IMR-90 (cell line): ENCODE measurements at regions not wholly inside any gene's neighbourhood (a gene's known extent, or its start where the extent isn't known, plus 50 kb on each side); places are given as distances from the start of the nearest gene placed in this dataset.
"Not testable (repeated sequence)": the region's sequence is repeated elsewhere in the genome, so short reads cannot be mapped to it uniquely, and the experiment has no call there.

Source experiments
- ATAC-seq: fragments of 200-7000 bp; cut with Tn5 transposase; 2 replicates; pipeline ENCODE4 v1.9.1; 2020; ENCODE audit warnings: low read depth, mild to moderate bottlenecking, moderate library complexity
- BruUV-seq: library from RNA; stranded (reverse); fragments of 400-500 nt; replicated peaks from 2 replicates; lab custom pipeline; 2021; lab: Mats Ljungman, UMichigan
- CTCF ChIA-PET: fragments of 300-600 bp; formaldehyde crosslinking; extraction: SDS; loops from one replicate; lab custom pipeline; 2021; ENCODE audit warnings: antibody characterized with exemption; lab: Yijun Ruan, JAX
- POLR2A ChIA-PET: fragments of 300-600 bp; sonication (Branson Sonifier 250); formaldehyde crosslinking; loops from one replicate; lab custom pipeline; 2022; ENCODE audit warnings: antibody characterized with exemption; ENCODE audit not compliant: unreplicated experiment; lab: Charles Lee
- DNase-seq: peaks from one replicate; pipeline ENCODE4 v3.0.0; 2013
- H2AFZ ChIP-seq: replicated peaks from 2 replicates; pipeline ENCODE3; 2013; ENCODE audit warnings: low read length, mild to moderate bottlenecking; ENCODE audit not compliant: poor library complexity
- H2AK5ac ChIP-seq: 2 replicates; pipeline ENCODE4 v1.6.1; 2013; ENCODE audit warnings: low read depth, low read length, inconsistent platforms
- H2AK9ac ChIP-seq: replicated peaks from 2 replicates; pipeline ENCODE3; 2013; ENCODE audit warnings: mild to moderate bottlenecking, low read depth, low read length, moderate library complexity; ENCODE audit not compliant: poor library complexity
- H2BK120ac ChIP-seq: 2 replicates; pipeline ENCODE4 v1.6.1; 2013; ENCODE audit warnings: low read depth, low read length, inconsistent platforms
- H2BK15ac ChIP-seq: 3 replicates; pipeline ENCODE4 v1.6.1; 2013; ENCODE audit warnings: low read depth, low read length, inconsistent platforms
- H2BK20ac ChIP-seq: 2 replicates; pipeline ENCODE4 v1.6.1; 2013; ENCODE audit warnings: low read depth, mild to moderate bottlenecking, inconsistent platforms, low read length, moderate library complexity
- H2BK5ac ChIP-seq: 2 replicates; pipeline ENCODE4 v1.6.1; 2013; ENCODE audit warnings: mild to moderate bottlenecking, low read depth, low read length, inconsistent platforms; ENCODE audit not compliant: poor library complexity, severe bottlenecking
- H3K14ac ChIP-seq: replicated peaks from 2 replicates; pipeline ENCODE4 v1.6.1; 2013; ENCODE audit warnings: low read depth, low read length, inconsistent platforms
- H3K18ac ChIP-seq: 2 replicates; pipeline ENCODE4 v1.6.1; 2013; ENCODE audit warnings: low read depth, low read length, control low read depth
- H3K23ac ChIP-seq: 2 replicates; pipeline ENCODE4 v1.6.1; 2013; ENCODE audit warnings: low read depth, low read length, inconsistent platforms
- H3K27ac ChIP-seq: 2 replicates; pipeline ENCODE4 v1.5.1; 2013; ENCODE audit warnings: mild to moderate bottlenecking, control low read depth, low read length; ENCODE audit not compliant: insufficient read depth
- H3K27me3 ChIP-seq: 2 replicates; pipeline ENCODE4 v1.6.1; 2013; ENCODE audit warnings: low read length; ENCODE audit not compliant: control insufficient read depth, insufficient read depth
- H3K36me3 ChIP-seq: 2 replicates; pipeline ENCODE4 v1.6.1; 2013; ENCODE audit warnings: low read length, mixed read lengths; ENCODE audit not compliant: control insufficient read depth, insufficient read depth
- H3K4ac ChIP-seq: 2 replicates; pipeline ENCODE4 v1.6.1; 2013; ENCODE audit warnings: low read depth, low read length, inconsistent platforms
- H3K4me1 ChIP-seq: 2 replicates; pipeline ENCODE4 v1.6.1; 2013; ENCODE audit warnings: low read length, mixed read lengths; ENCODE audit not compliant: control insufficient read depth, insufficient read depth
- H3K4me2 ChIP-seq: 2 replicates; pipeline ENCODE4 v1.6.1; 2013; ENCODE audit warnings: low read depth, mild to moderate bottlenecking, control low read depth, low read length, moderate library complexity
- H3K4me3 ChIP-seq: 2 replicates; pipeline ENCODE4 v1.5.1; 2013; ENCODE audit warnings: low read depth, mild to moderate bottlenecking, control low read depth, low read length, moderate library complexity; ENCODE audit not compliant: insufficient read depth
- H3K56ac ChIP-seq: 2 replicates; pipeline ENCODE4 v1.6.1; 2013; ENCODE audit warnings: low read length, inconsistent platforms; ENCODE audit not compliant: insufficient read depth; ENCODE audit errors: extremely low read depth
- H3K79me1 ChIP-seq, 2 experiments: 2 replicates each; pipeline ENCODE4 v1.6.1; 2013; ENCODE audit warnings: low read length in 2 of 2, inconsistent platforms in 1 of 2, low read depth in 1 of 2
- H3K9ac ChIP-seq: 2 replicates; pipeline ENCODE4 v1.6.1; 2013; ENCODE audit warnings: low read depth, low read length, control low read depth
- H3K9me1 ChIP-seq: 2 replicates; pipeline ENCODE4 v1.6.1; 2013; ENCODE audit warnings: low read length, inconsistent platforms; ENCODE audit not compliant: insufficient read depth
- H3K9me3 ChIP-seq: 2 replicates; pipeline ENCODE4 v1.6.1; 2013; ENCODE audit warnings: low read length; ENCODE audit not compliant: control insufficient read depth, insufficient read depth
- H4K20me1 ChIP-seq: 2 replicates; pipeline ENCODE4 v1.6.1; 2013; ENCODE audit warnings: low read length, inconsistent platforms; ENCODE audit not compliant: insufficient read depth
- H4K5ac ChIP-seq: 2 replicates; pipeline ENCODE4 v1.6.1; 2013; ENCODE audit warnings: mild to moderate bottlenecking, low read depth, low read length, control low read depth
- H4K8ac ChIP-seq, 2 experiments: 2 replicates each; pipeline ENCODE4 v1.6.1; 2013; ENCODE audit warnings: low read depth in 2 of 2, low read length in 2 of 2, control low read depth in 1 of 2, inconsistent platforms in 1 of 2
- H4K91ac ChIP-seq: 2 replicates; pipeline ENCODE4 v1.6.1; 2013; ENCODE audit warnings: low read depth, low read length, inconsistent platforms; ENCODE audit not compliant: insufficient read depth
- WGBS, 2 experiments: methylation state at CpG; one replicate each; pipeline versions ENCODE4 v1.1.5 to v1.1.7; 2013; ENCODE audit warnings: missing lambda C conversion rate in 2 of 2; ENCODE audit not compliant: insufficient read length in 1 of 2; ENCODE audit errors: extremely low coverage in 2 of 2; 5-methylcytosine and 5-hydroxymethylcytosine counted together
- dilution Hi-C: fragments of 300-500 bp; cut with HindIII; formaldehyde crosslinking; loops from one replicate; pipeline ENCODE4 v1.14.3; 2018; ENCODE audit warnings: low sequenced_read_pairs; ENCODE audit not compliant: unreplicated experiment
- in situ Hi-C: fragments of 300-500 bp; cut with MboI; formaldehyde crosslinking; loops from 3 replicates; pipeline ENCODE4 v1.14.3; 2019; ENCODE audit warnings: low sequenced_read_pairs, inconsistent platforms, mixed read lengths
- intact Hi-C: fragments of 100-400 bp; cut with micrococcal nuclease; formaldehyde crosslinking; loops from 2 replicates; pipeline ENCODE4 v1.10.0; 2022

GRCh38 chr2:237212356-237213279, 126.9 kb downstream of the COPS8 start:
- intact Hi-C loops, H4K20me1 ChIP-seq, DNase-seq, in situ Hi-C loops, H3K9me3 ChIP-seq, dilution Hi-C loops, H3K36me3 ChIP-seq, H3K27me3 ChIP-seq, CTCF ChIA-PET, H3K4me3 ChIP-seq, ATAC-seq, BruUV-seq, POLR2A ChIA-PET, H3K4me2 ChIP-seq: not testable (repeated sequence)
- Histone ChIP-seq H2AK5ac (peak overlapping the region; percentile 100), H3K14ac (peak overlapping the region; percentile 92), H3K4me1 (peaks cover 23% of the 10 kb centered on the region), H4K91ac (peak overlapping the region; percentile 96), H2AFZ (peak overlapping the region; percentile 49), H2BK120ac (peak overlapping the region; percentile 97), H4K5ac (peak overlapping the region; percentile 84), H2AK9ac (peak overlapping the region; percentile 87), H3K4ac (peak overlapping the region; percentile 95), H3K27ac (peak overlapping the region; percentile 96), H2BK5ac (peak overlapping the region; percentile 98), H3K79me1 (peaks cover 0 to 36% of the 10 kb centered on the region in 2 experiments; a peak in 3 of 4 replicates), H3K56ac (0 out of 2 replicates have a peak overlapping the region, but pooled peaks have one; percentile 82), H2BK20ac (peak overlapping the region; percentile 90), H4K8ac (peak overlapping the region; percentile 85 to 97), H3K18ac (peak overlapping the region; percentile 87), H3K9ac (peak overlapping the region; percentile 78; the same call in 1 of the 2 replicates), H3K9me1 (peaks cover 46% of the 10 kb centered on the region), H2BK15ac (peak overlapping the region; percentile 99), H3K23ac (peak overlapping the region; percentile 98)
- WGBS, 2 experiments: 94 to 100% methylated on average over 1 to 9 of the region's 9 CpGs
